MM.1S (cell line): ENCODE measurements at regions not wholly inside any gene's neighbourhood (a gene's known extent, or its start where the extent isn't known, plus 50 kb on each side); places are given as distances from the start of the nearest gene placed in this dataset.

Source experiments
- CTCF ChIP-seq: fragments of 300-600 bp; sonication (generic); IDR thresholded peaks from 2 replicates; pipeline ENCODE4 v1.5.1; 2016; ENCODE audit warnings: antibody characterized with exemption, low read length, mixed read lengths
- EZH2 ChIP-seq: fragments of 300-600 bp; sonication (generic); optimal IDR thresholded peaks from 2 replicates; pipeline ENCODE3; 2017; ENCODE audit warnings: low read depth, mild to moderate bottlenecking, antibody characterized with exemption, low read length, mixed read lengths
- EZH2phosphoT487 ChIP-seq: fragments of 300-600 bp; sonication (generic); IDR thresholded peaks from 2 replicates; pipeline ENCODE4 v1.6.1; 2018; ENCODE audit warnings: antibody characterized with exemption, low read length

DNA sequence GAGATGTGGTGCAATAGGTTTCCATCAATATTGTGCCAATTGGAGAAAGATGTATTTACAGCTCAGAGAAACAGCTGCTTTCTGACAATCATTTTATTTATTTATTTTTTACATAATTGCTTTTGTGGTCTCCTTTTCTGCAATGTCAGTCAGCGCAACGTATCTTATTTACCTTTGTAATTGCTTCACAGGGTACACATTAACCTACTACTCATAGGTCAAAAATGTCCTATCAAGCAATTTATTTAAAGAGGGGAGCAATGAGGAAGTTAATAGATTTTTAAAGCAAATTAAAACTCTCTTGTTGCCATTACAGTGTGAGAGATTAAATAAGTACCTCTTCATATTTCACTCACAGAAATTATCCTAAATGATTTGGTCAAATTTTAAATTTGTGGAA, 291.0 kb downstream of the CALCRL start:
- TF ChIP-seq EZH2 (no peak), CTCF (no peak), EZH2phosphoT487 (no peak)
